GM12872 (cell line): ENCODE measurements at regions not wholly inside any gene's neighbourhood (a gene's known extent, or its start where the extent isn't known, plus 50 kb on each side); places are given as distances from the start of the nearest gene placed in this dataset.

Experiments used
- CTCF ChIP-seq: IDR thresholded peaks from 3 replicates; pipeline ENCODE4 v1.5.1; 2011; ENCODE audit warnings: low read depth, mild to moderate bottlenecking, low read length, moderate library complexity; ENCODE audit not compliant: insufficient read depth

- TF ChIP-seq CTCF, result no peak
These were observed 118.7 kb upstream of the CDH5 start for GRCh38 chr16:66247516-66248481.

GRCh38 chr16:66245868-66246267 is 120.6 kb upstream of the CDH5 start:
- no peak for TF ChIP-seq CTCF

GRCh38 chr16:66245072-66245471 is 121.4 kb upstream of the CDH5 start:
- no peak for TF ChIP-seq CTCF

GRCh38 chr16:66242672-66243071 is 123.8 kb upstream of the CDH5 start:
- no peak for TF ChIP-seq CTCF

- TF ChIP-seq CTCF, result no peak
These were observed 125.7 kb upstream of the CDH5 start for GRCh38 chr16:66240631-66241395.

GRCh38 chr16:66240088-66240487 is 126.4 kb upstream of the CDH5 start:
- TF ChIP-seq CTCF, result no peak

GRCh38 chr16:66238696-66239095 is 127.8 kb upstream of the CDH5 start:
- TF ChIP-seq CTCF, result no peak
